ENCODE measurements at regions not wholly inside any gene's neighbourhood (a gene's known extent, or its start where the extent isn't known, plus 50 kb on each side); places are given as distances from the start of the nearest gene placed in this dataset.
"Not testable (repeated sequence)": the region's sequence is repeated elsewhere in the genome, so short reads cannot be mapped to it uniquely, and the experiment has no call there.

GRCh38 chr11:135001581-135001980 lies 589.5 kb upstream of the B3GAT1 start:
- ATAC-seq (no peak), DNase-seq (no peak)
- H3K27me3 Mint-ChIP-seq, result peaks cover 14% of the 10 kb centered on the region
- H3K4me3 Mint-ChIP-seq, result no peak overlapping the region
- H3K27ac Mint-ChIP-seq, result no peak overlapping the region
- no peaks in the 10 kb centered on the region for H3K9me3 Mint-ChIP-seq
- H3K36me3 Mint-ChIP-seq (ENCODE audit: low read depth), result no peaks in the 10 kb centered on the region
- no peaks in the 10 kb centered on the region for H3K4me1 Mint-ChIP-seq

GRCh38 chr11:135001065-135001464 lies 589.0 kb upstream of the B3GAT1 start:
- H3K4me3 Mint-ChIP-seq; H3K36me3 Mint-ChIP-seq (ENCODE audit: low read depth); H3K4me1 Mint-ChIP-seq; H3K27ac Mint-ChIP-seq; ATAC-seq; H3K9me3 Mint-ChIP-seq; DNase-seq: not testable (repeated sequence)
- H3K27me3 Mint-ChIP-seq, result peaks cover 14% of the 10 kb centered on the region

- no peak overlapping the region for H3K27ac Mint-ChIP-seq
- H3K4me3 Mint-ChIP-seq, result no peak overlapping the region
- no peaks in the 10 kb centered on the region for H3K36me3 Mint-ChIP-seq (ENCODE audit: low read depth)
- no peak for ATAC-seq
- no peak for DNase-seq
- no peaks in the 10 kb centered on the region for H3K9me3 Mint-ChIP-seq
- H3K27me3 Mint-ChIP-seq, result peaks cover 16% of the 10 kb centered on the region
- no peaks in the 10 kb centered on the region for H3K4me1 Mint-ChIP-seq
Observed at GRCh38 chr11:134999590-134999989, 587.5 kb upstream of the B3GAT1 start.

- Mint-ChIP-seq H3K36me3 (ENCODE audit: low read depth) (no peaks in the 10 kb centered on the region), H3K27ac (no peak overlapping the region), H3K4me1 (no peaks in the 10 kb centered on the region), H3K9me3 (no peaks in the 10 kb centered on the region), H3K27me3 (peaks cover 22% of the 10 kb centered on the region), H3K4me3 (no peak overlapping the region)
- DNase-seq (no peak), ATAC-seq (no peak)
Observed at GRCh38 chr11:134997652-134998320, 585.7 kb upstream of the B3GAT1 start.

- ATAC-seq, result no peak
Observed at GRCh38 chr11:134995741-134996140, 583.7 kb upstream of the B3GAT1 start.

GRCh38 chr11:134994431-134994830 lies 582.4 kb upstream of the B3GAT1 start:
- H3K4me3 Mint-ChIP-seq, result no peak overlapping the region
- ATAC-seq, result no peak
- H3K27me3 Mint-ChIP-seq, result peaks cover 23% of the 10 kb centered on the region
- H3K9me3 Mint-ChIP-seq, result no peaks in the 10 kb centered on the region
- no peaks in the 10 kb centered on the region for H3K4me1 Mint-ChIP-seq
- no peaks in the 10 kb centered on the region for H3K36me3 Mint-ChIP-seq (ENCODE audit: low read depth)
- H3K27ac Mint-ChIP-seq, result no peak overlapping the region
- no peak for DNase-seq

More at GRCh38 chr11:134995741-134996140, 583.7 kb upstream of the B3GAT1 start:
- peaks cover 23% of the 10 kb centered on the region for H3K27me3 Mint-ChIP-seq
- no peak overlapping the region for H3K4me3 Mint-ChIP-seq
- H3K36me3 Mint-ChIP-seq (ENCODE audit: low read depth), result no peaks in the 10 kb centered on the region
- H3K9me3 Mint-ChIP-seq, result no peaks in the 10 kb centered on the region
- no peak overlapping the region for H3K27ac Mint-ChIP-seq
- no peaks in the 10 kb centered on the region for H3K4me1 Mint-ChIP-seq
- DNase-seq, result no peak

- ATAC-seq, result no peak
- Mint-ChIP-seq H3K27ac (no peak overlapping the region), H3K4me1 (no peaks in the 10 kb centered on the region), H3K4me3 (no peak overlapping the region), H3K36me3 (ENCODE audit: low read depth) (no peaks in the 10 kb centered on the region), H3K9me3 (no peaks in the 10 kb centered on the region), H3K27me3 (peaks cover 23% of the 10 kb centered on the region)
- no peak for DNase-seq
Observed at GRCh38 chr11:134993691-134994243, 581.7 kb upstream of the B3GAT1 start.

GRCh38 chr11:134992981-134993380 lies 580.9 kb upstream of the B3GAT1 start:
- no peak for ATAC-seq
- no peak for DNase-seq
- Mint-ChIP-seq H3K4me1 (no peaks in the 10 kb centered on the region), H3K27me3 (peaks cover 23% of the 10 kb centered on the region), H3K9me3 (no peaks in the 10 kb centered on the region), H3K36me3 (ENCODE audit: low read depth) (no peaks in the 10 kb centered on the region), H3K27ac (no peak overlapping the region), H3K4me3 (no peak overlapping the region)

GRCh38 chr11:134988495-134988894 lies 576.5 kb upstream of the B3GAT1 start:
- ATAC-seq, result no peak
- no peak overlapping the region for H3K4me3 Mint-ChIP-seq
- peaks cover 9% of the 10 kb centered on the region for H3K27me3 Mint-ChIP-seq
- no peaks in the 10 kb centered on the region for H3K9me3 Mint-ChIP-seq
- no peak for DNase-seq
- no peaks in the 10 kb centered on the region for H3K4me1 Mint-ChIP-seq
- H3K27ac Mint-ChIP-seq, result no peak overlapping the region
- H3K36me3 Mint-ChIP-seq (ENCODE audit: low read depth), result no peaks in the 10 kb centered on the region

GRCh38 chr11:134987822-134988221 lies 575.8 kb upstream of the B3GAT1 start:
- Mint-ChIP-seq H3K36me3 (ENCODE audit: low read depth) (no peaks in the 10 kb centered on the region), H3K27ac (no peak overlapping the region), H3K9me3 (no peaks in the 10 kb centered on the region), H3K4me3 (no peak overlapping the region), H3K4me1 (no peaks in the 10 kb centered on the region), H3K27me3 (peaks cover 4% of the 10 kb centered on the region)
- no peak for ATAC-seq
- no peak for DNase-seq

- Mint-ChIP-seq H3K27ac (no peak overlapping the region), H3K4me1 (no peaks in the 10 kb centered on the region), H3K4me3 (no peak overlapping the region), H3K36me3 (ENCODE audit: low read depth) (no peaks in the 10 kb centered on the region), H3K9me3 (no peaks in the 10 kb centered on the region), H3K27me3 (peaks cover 2% of the 10 kb centered on the region)
- ATAC-seq (no peak), DNase-seq (no peak)
Observed at GRCh38 chr11:134987223-134987768, 575.3 kb upstream of the B3GAT1 start.

- H3K36me3 Mint-ChIP-seq (ENCODE audit: low read depth), result no peaks in the 10 kb centered on the region
- peaks cover 4% of the 10 kb centered on the region for H3K27me3 Mint-ChIP-seq
- DNase-seq (no peak), ATAC-seq (no peak)
- no peaks in the 10 kb centered on the region for H3K4me1 Mint-ChIP-seq
- H3K27ac Mint-ChIP-seq, result no peak overlapping the region
- no peaks in the 10 kb centered on the region for H3K9me3 Mint-ChIP-seq
- H3K4me3 Mint-ChIP-seq, result no peak overlapping the region
Observed at GRCh38 chr11:134984421-134984820, 572.4 kb upstream of the B3GAT1 start.

- H3K4me3 Mint-ChIP-seq; H3K27me3 Mint-ChIP-seq; H3K4me1 Mint-ChIP-seq; H3K9me3 Mint-ChIP-seq; ATAC-seq; H3K27ac Mint-ChIP-seq; H3K36me3 Mint-ChIP-seq (ENCODE audit: low read depth); DNase-seq: not testable (repeated sequence)
Observed at GRCh38 chr11:134982432-134982831, 570.4 kb upstream of the B3GAT1 start.

- H3K4me3 Mint-ChIP-seq, result no peak overlapping the region
- DNase-seq, result no peak
- H3K27me3 Mint-ChIP-seq, result peaks cover 2% of the 10 kb centered on the region
- no peaks in the 10 kb centered on the region for H3K36me3 Mint-ChIP-seq (ENCODE audit: low read depth)
- no peaks in the 10 kb centered on the region for H3K4me1 Mint-ChIP-seq
- ATAC-seq, result no peak
- H3K9me3 Mint-ChIP-seq, result no peaks in the 10 kb centered on the region
- H3K27ac Mint-ChIP-seq, result no peak overlapping the region
Observed at GRCh38 chr11:134981835-134982234, 569.8 kb upstream of the B3GAT1 start.

- Mint-ChIP-seq H3K4me3 (no peak overlapping the region), H3K4me1 (no peaks in the 10 kb centered on the region), H3K9me3 (no peaks in the 10 kb centered on the region), H3K27me3 (peaks cover 2% of the 10 kb centered on the region), H3K36me3 (ENCODE audit: low read depth) (no peaks in the 10 kb centered on the region), H3K27ac (no peak overlapping the region)
- DNase-seq (no peak), ATAC-seq (no peak)
Observed at GRCh38 chr11:134980819-134981710, 569.0 kb upstream of the B3GAT1 start.

Measured in activated naive CD8-positive, alpha-beta T cell treated with anti-CD3 and anti-CD28 coated beads, Interleukin-2, amount 50 U/mL, for 24 hours (primary cell).